Endothelial cell of umbilical vein (primary cell): ENCODE measurements at regions not wholly inside any gene's neighbourhood (a gene's known extent, or its start where the extent isn't known, plus 50 kb on each side); places are given as distances from the start of the nearest gene placed in this dataset.

ENCODE experiments used
- BruUV-seq: library from RNA; stranded (reverse); fragments of 400-500 nt; replicated peaks from 2 replicates; lab custom pipeline; 2021; lab: Mats Ljungman, UMichigan
- CTCF ChIA-PET: fragments of 300-600, 350-600 bp; sonication (Branson Sonifier 250); formaldehyde crosslinking; loops from one replicate; lab custom pipeline; 2021; ENCODE audit warnings: antibody characterized with exemption, inconsistent platforms; lab: Charles Lee
- POLR2A ChIA-PET: fragments of 300-600, 350-600 bp; sonication (Branson Sonifier 250); formaldehyde crosslinking; loops from one replicate; lab custom pipeline; 2021; ENCODE audit warnings: antibody characterized with exemption, inconsistent platforms; lab: Charles Lee
- DNase-seq: peaks from one replicate; pipeline ENCODE4 v3.0.0-alpha.2; 2011; ENCODE audit warnings: low read depth, low spot score
- FAIRE-seq: peaks from 2 replicates; lab custom pipeline; 2011; peaks lifted over from hg19 to GRCh38; lab: Jason Lieb, UNC
- H2AFZ ChIP-seq: 2 replicates; pipeline ENCODE4 v1.6.0; 2012; ENCODE audit warnings: low read depth, low read length, control low read depth, inconsistent platforms
- H3K27ac ChIP-seq: 2 replicates; pipeline ENCODE4 v1.5.1; 2011; ENCODE audit warnings: low read depth, mild to moderate bottlenecking, control low read depth, low read length, moderate library complexity; ENCODE audit not compliant: insufficient read depth
- H3K27me3 ChIP-seq, 2 experiments: 2 replicates each; pipeline versions ENCODE4 v1.6.0 to v1.6.1; 2011; ENCODE audit warnings: low read length in 2 of 2, mixed read lengths in 1 of 2; ENCODE audit not compliant: control insufficient read depth in 2 of 2, insufficient read depth in 2 of 2
- H3K36me3 ChIP-seq, 2 experiments: 2 replicates in 1 of 2; 3 replicates in 1 of 2; pipeline ENCODE4 v1.5.1; 2011; ENCODE audit warnings: low read length in 2 of 2, mild to moderate bottlenecking in 1 of 2, moderate library complexity in 1 of 2; ENCODE audit not compliant: control insufficient read depth in 2 of 2, insufficient read depth in 2 of 2; ENCODE audit errors: extremely low read depth in 1 of 2
- H3K4me1 ChIP-seq: 3 replicates; pipeline ENCODE4 v1.5.1; 2011; ENCODE audit warnings: mild to moderate bottlenecking, low read length; ENCODE audit not compliant: control insufficient read depth, insufficient read depth; ENCODE audit errors: extremely low read depth
- H3K4me2 ChIP-seq: 2 replicates; pipeline ENCODE4 v1.6.1; 2011; ENCODE audit warnings: low read length, control low read depth, mixed read lengths; ENCODE audit not compliant: insufficient read depth
- H3K4me3 ChIP-seq, 3 experiments: fragments of 200-600 bp in 1 of 3; sonication (generic), shearing (Covaris generic) in 1 of 3; replicated peaks in 1 of 3; 2 replicates each; pipeline ENCODE4 v1.5.1; 2011 to 2016; ENCODE audit warnings: control low read depth in 3 of 3, low read length in 3 of 3, mild to moderate bottlenecking in 2 of 3, inconsistent platforms in 1 of 3, low read depth in 1 of 3, moderate library complexity in 1 of 3; ENCODE audit not compliant: insufficient read depth in 1 of 3
- H3K79me2 ChIP-seq: 2 replicates; pipeline ENCODE4 v1.6.0; 2012; ENCODE audit warnings: low read length, inconsistent platforms; ENCODE audit not compliant: control insufficient read depth, insufficient read depth
- H3K9ac ChIP-seq: replicated peaks from 2 replicates; pipeline ENCODE3; 2011; ENCODE audit warnings: low read length, control low read depth; ENCODE audit not compliant: insufficient read depth; ENCODE audit errors: extremely low read depth
- H3K9me1 ChIP-seq: replicated peaks from 3 replicates; pipeline ENCODE4 v1.6.0; 2011; ENCODE audit warnings: mild to moderate bottlenecking, low read length; ENCODE audit not compliant: control insufficient read depth, insufficient read depth; ENCODE audit errors: extremely low read depth
- H3K9me3 ChIP-seq: replicated peaks from 2 replicates; pipeline ENCODE4 v1.5.1; 2012; ENCODE audit warnings: low read length, inconsistent platforms; ENCODE audit not compliant: control insufficient read depth, insufficient read depth
- H4K20me1 ChIP-seq: replicated peaks from 2 replicates; pipeline ENCODE3; 2011; ENCODE audit warnings: mild to moderate bottlenecking, low read length; ENCODE audit not compliant: control insufficient read depth, insufficient read depth; ENCODE audit errors: extremely low read depth
- CTCF ChIP-seq, 2 donors: IDR thresholded peaks; 1 replicate in 1 of 2; 2 replicates in 1 of 2; pipeline ENCODE4 v1.5.1; 2011; ENCODE audit warnings: low read length in 2 of 2, mild to moderate bottlenecking in 2 of 2, moderate library complexity in 2 of 2, control low read depth in 1 of 2, inconsistent platforms in 1 of 2, low read depth in 1 of 2; ENCODE audit not compliant: insufficient read depth in 1 of 2; ENCODE audit errors: extremely low read depth in 1 of 2
- EZH2 ChIP-seq: IDR thresholded peaks from 2 replicates; pipeline ENCODE4 v1.6.1; 2012; ENCODE audit warnings: borderline replicate concordance, low read depth, mild to moderate bottlenecking, moderate library complexity, low read length, inconsistent platforms; ENCODE audit not compliant: severe bottlenecking
- FOS ChIP-seq: IDR thresholded peaks from 2 replicates; pipeline ENCODE4 v1.6.1; 2011; ENCODE audit warnings: mild to moderate bottlenecking, low read length, moderate library complexity, borderline replicate concordance; ENCODE audit not compliant: insufficient read depth
- GATA2 ChIP-seq: IDR thresholded peaks from 2 replicates; pipeline ENCODE4 v1.7.0; 2011; ENCODE audit warnings: low read depth, mild to moderate bottlenecking, moderate library complexity, mixed read lengths, low read length; ENCODE audit not compliant: insufficient read length, insufficient read depth
- JUN ChIP-seq: IDR thresholded peaks from 2 replicates; pipeline ENCODE4 v1.6.1; 2011; ENCODE audit warnings: borderline replicate concordance, low read depth; ENCODE audit not compliant: insufficient read length, insufficient read depth
- MAX ChIP-seq: IDR thresholded peaks from 2 replicates; pipeline ENCODE4 v1.6.1; 2011; ENCODE audit not compliant: insufficient read depth, insufficient read length
- MYC ChIP-seq: IDR thresholded peaks from one replicate; pipeline ENCODE4 v1.6.1; 2011; ENCODE audit warnings: mild to moderate bottlenecking, low read depth, low read length
- POLR2A ChIP-seq: IDR thresholded peaks from 2 replicates; pipeline ENCODE4 v1.6.1; 2012; ENCODE audit warnings: low read depth, mild to moderate bottlenecking, control low read depth, low read length
- POLR2AphosphoS5 ChIP-seq: IDR thresholded peaks from 2 replicates; pipeline ENCODE4 v1.6.1; 2012; ENCODE audit warnings: low read depth, mild to moderate bottlenecking, control low read depth, low read length, moderate library complexity; ENCODE audit not compliant: insufficient read depth
- dilution Hi-C: fragments of 300-500 bp; cut with MboI; formaldehyde crosslinking; loops from one replicate; pipeline ENCODE4 v1.15.0; 2019; ENCODE audit warnings: low sequenced_read_pairs; ENCODE audit not compliant: extremely low pct_ligation_motif_present
- intact Hi-C: fragments of 100-400 bp; cut with micrococcal nuclease; formaldehyde crosslinking; loops from one replicate; pipeline ENCODE4 v1.10.0; 2022

DNA sequence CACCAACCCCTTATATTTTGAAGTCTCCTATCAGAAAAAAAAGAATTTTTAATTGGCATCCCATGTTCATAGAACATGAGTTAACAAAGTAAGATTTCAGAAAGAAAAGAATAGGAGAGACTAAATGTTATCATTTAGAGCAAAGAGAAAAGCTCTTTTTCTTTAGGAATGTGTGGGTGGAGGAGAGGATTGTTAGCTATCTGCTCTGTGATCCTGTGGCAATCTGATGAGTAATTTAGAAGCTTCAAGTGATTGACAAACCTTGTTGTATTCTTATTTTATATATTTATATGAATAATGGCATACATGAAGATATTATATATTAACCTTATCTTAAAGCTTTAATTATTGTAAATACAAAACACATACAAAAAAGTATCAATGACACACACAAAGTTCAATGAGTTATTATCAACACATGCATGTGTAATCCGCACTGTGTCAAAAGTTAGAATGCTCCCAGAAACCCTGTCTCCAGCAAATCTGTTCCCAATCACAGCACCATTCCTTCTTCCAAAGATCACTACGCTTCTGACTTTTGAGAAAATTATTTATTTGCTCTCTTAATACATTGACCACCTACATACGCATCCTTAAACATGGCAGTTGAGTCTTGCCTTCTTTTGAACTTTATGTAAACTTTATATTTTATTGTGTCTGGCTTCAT lies 907.4 kb downstream of the MCTP2 start:
- DNase-seq (no peak), FAIRE-seq (no peak)
- intact Hi-C loops (no loop called here), dilution Hi-C loops (no loop called here)
- no peaks in the 10 kb centered on the region for H3K9me1 ChIP-seq
- no peaks in the 10 kb centered on the region for H3K9me3 ChIP-seq
- no peak for TF ChIP-seq POLR2AphosphoS5
- no peak for TF ChIP-seq CTCF (IDR thresholded peaks at IDR 0.05; ENCODE audit: extremely low read depth in 1 of 2, insufficient read depth in 1 of 2, low read depth in 1 of 2, low read length in 2 of 2)
- no peak for TF ChIP-seq MAX
- TF ChIP-seq EZH2 = no peak
- TF ChIP-seq FOS = no peak
- no peak for TF ChIP-seq POLR2A
- no peak for TF ChIP-seq GATA2
- TF ChIP-seq JUN = no peak
- TF ChIP-seq MYC = no peak
- no peak overlapping the region for H3K27ac ChIP-seq
- no peak overlapping the region for H3K4me2 ChIP-seq
- CTCF ChIA-PET = no interaction called here
- no peaks in the 10 kb centered on the region for H4K20me1 ChIP-seq
- no peaks in the 10 kb centered on the region for H3K27me3 ChIP-seq
- no peaks in the 10 kb centered on the region for H3K36me3 ChIP-seq
- H3K9ac ChIP-seq = no peak overlapping the region
- no peaks in the 10 kb centered on the region for H3K4me1 ChIP-seq
- no TSS peak for BruUV-seq
- no peak overlapping the region for H3K4me3 ChIP-seq
- H2AFZ ChIP-seq = no peak overlapping the region
- POLR2A ChIA-PET = no interaction called here
- no peaks in the 10 kb centered on the region for H3K79me2 ChIP-seq
